ENCODE measurements at regions not wholly inside any gene's neighbourhood (a gene's known extent, or its start where the extent isn't known, plus 50 kb on each side); places are given as distances from the start of the nearest gene placed in this dataset.

GRCh38 chr12:75656648-75657047 is 145.2 kb upstream of the KRR1 start:
- ChIA-PET POLR2A (no interaction called here), CTCF (interaction anchor here (0.8 kb wide), 1 partner anchor 19 kb away, joined by 3 read pairs; no protein-coding TSS in a partner anchor)
- ATAC-seq (peak; percentile 41 to 65; a peak in 3 of 6 replicates), FAIRE-seq (no peak), DNase-seq (ENCODE audit: low read depth in 1 of 2, low spot score in 1 of 2) (peak in 1 of 2 experiments; percentile 76)
- Histone ChIP-seq H3K4me3 (no peak overlapping the region), H3K9me3 (no peaks in the 10 kb centered on the region), H3K4me1 (peaks cover 44% of the 10 kb centered on the region), H3K27ac (peak overlapping the region; percentile 32 to 79; a peak in 4 of 6 replicates), H3K4me2 (no peak overlapping the region)
- WGBS (ENCODE audit: missing lambda C conversion rate) = 0% methylated on average over 1 of the region's 1 CpG
- no peak for TF ChIP-seq FOSL2 (IDR thresholded peaks at IDR 0.05)
- TF ChIP-seq FOSL2 (CRISPR knock-in tag; IDR thresholded peaks at IDR 0.05) = peak; percentile 37
- TF ChIP-seq RARB (CRISPR knock-in tag; IDR thresholded peaks at IDR 0.05) = no peak

- no peaks in the 10 kb centered on the region for H3K9me3 ChIP-seq
- no peak overlapping the region for H3K4me2 ChIP-seq
- FAIRE-seq (no peak), DNase-seq (ENCODE audit: low read depth in 1 of 2, low spot score in 1 of 2) (no peak), ATAC-seq (no peak)
- POLR2A ChIA-PET = no interaction called here
- no peak overlapping the region for H3K4me3 ChIP-seq
- H3K4me1 ChIP-seq = peaks cover 42% of the 10 kb centered on the region
- H3K27ac ChIP-seq = peak overlapping the region; percentile 32 to 79; a peak in 4 of 6 replicates
- CTCF ChIA-PET = no interaction called here
- TF ChIP-seq NPAS2 (CRISPR knock-in tag; IDR thresholded peaks at IDR 0.05; ENCODE audit: borderline replicate concordance) = no peak
- no peak for TF ChIP-seq CEBPB (IDR thresholded peaks at IDR 0.05)
- TF ChIP-seq, protein P1, sequence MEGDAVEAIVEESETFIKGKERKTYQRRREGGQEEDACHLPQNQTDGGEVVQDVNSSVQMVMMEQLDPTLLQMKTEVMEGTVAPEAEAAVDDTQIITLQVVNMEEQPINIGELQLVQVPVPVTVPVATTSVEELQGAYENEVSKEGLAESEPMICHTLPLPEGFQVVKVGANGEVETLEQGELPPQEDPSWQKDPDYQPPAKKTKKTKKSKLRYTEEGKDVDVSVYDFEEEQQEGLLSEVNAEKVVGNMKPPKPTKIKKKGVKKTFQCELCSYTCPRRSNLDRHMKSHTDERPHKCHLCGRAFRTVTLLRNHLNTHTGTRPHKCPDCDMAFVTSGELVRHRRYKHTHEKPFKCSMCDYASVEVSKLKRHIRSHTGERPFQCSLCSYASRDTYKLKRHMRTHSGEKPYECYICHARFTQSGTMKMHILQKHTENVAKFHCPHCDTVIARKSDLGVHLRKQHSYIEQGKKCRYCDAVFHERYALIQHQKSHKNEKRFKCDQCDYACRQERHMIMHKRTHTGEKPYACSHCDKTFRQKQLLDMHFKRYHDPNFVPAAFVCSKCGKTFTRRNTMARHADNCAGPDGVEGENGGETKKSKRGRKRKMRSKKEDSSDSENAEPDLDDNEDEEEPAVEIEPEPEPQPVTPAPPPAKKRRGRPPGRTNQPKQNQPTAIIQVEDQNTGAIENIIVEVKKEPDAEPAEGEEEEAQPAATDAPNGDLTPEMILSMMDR (IDR thresholded peaks at IDR 0.05) = no peak
- no peak for TF ChIP-seq HOXB13 (CRISPR knock-in tag; IDR thresholded peaks at IDR 0.05; ENCODE audit: low read depth)
- no peak for TF ChIP-seq FOXS1 (CRISPR knock-in tag; IDR thresholded peaks at IDR 0.05)
Measured at GRCh38 chr12:75656210-75656609, 144.8 kb upstream of the KRR1 start.

- FAIRE-seq (no peak), ATAC-seq (no peak), DNase-seq (ENCODE audit: low read depth in 1 of 2, low spot score in 1 of 2) (no peak)
- Histone ChIP-seq H3K4me3 (no peak overlapping the region), H3K4me2 (no peak overlapping the region), H3K27ac (peak overlapping the region in 1 of 2 experiments; percentile 79; a peak in 3 of 6 replicates), H3K9me3 (no peaks in the 10 kb centered on the region), H3K4me1 (peaks cover 34% of the 10 kb centered on the region)
- POLR2A ChIA-PET = no interaction called here
- CTCF ChIA-PET = no interaction called here
- TF ChIP-seq SREBF2 (IDR thresholded peaks at IDR 0.05) = no peak
- TF ChIP-seq USF2 (IDR thresholded peaks at IDR 0.05) = no peak
- TF ChIP-seq HOXB5 (CRISPR knock-in tag; IDR thresholded peaks at IDR 0.05) = no peak
- TF ChIP-seq NR3C1 (IDR thresholded peaks at IDR 0.05) = no peak
- no peak for TF ChIP-seq FOSB (CRISPR knock-in tag; IDR thresholded peaks at IDR 0.05)
- no peak for TF ChIP-seq FOXS1 (CRISPR knock-in tag; IDR thresholded peaks at IDR 0.05)
- no peak for TF ChIP-seq POLR2AphosphoS2 (conservative IDR thresholded peaks at IDR 0.05; ENCODE audit: low read length)
- no peak for TF ChIP-seq ZC3H11A (IDR thresholded peaks at IDR 0.05)
- no peak for TF ChIP-seq HOXA7 (CRISPR knock-in tag; IDR thresholded peaks at IDR 0.05)
- no peak for TF ChIP-seq SMC3 (IDR thresholded peaks at IDR 0.05)
- WGBS (ENCODE audit: missing lambda C conversion rate) = 89% methylated on average over 4 of the region's 4 CpGs
Measured at GRCh38 chr12:75655315-75655806, 144.0 kb upstream of the KRR1 start.

GRCh38 chr12:75651342-75651695 is 139.9 kb upstream of the KRR1 start:
- TF ChIP-seq JUNB (IDR thresholded peaks at IDR 0.05) = no peak
- no peak for TF ChIP-seq ZNF302 (CRISPR knock-in tag; IDR thresholded peaks at IDR 0.05)
- TF ChIP-seq FOSL2 (IDR thresholded peaks at IDR 0.05) = no peak
- no peak for TF ChIP-seq FOSL2 (CRISPR knock-in tag; IDR thresholded peaks at IDR 0.05)
- TF ChIP-seq, protein P2, sequence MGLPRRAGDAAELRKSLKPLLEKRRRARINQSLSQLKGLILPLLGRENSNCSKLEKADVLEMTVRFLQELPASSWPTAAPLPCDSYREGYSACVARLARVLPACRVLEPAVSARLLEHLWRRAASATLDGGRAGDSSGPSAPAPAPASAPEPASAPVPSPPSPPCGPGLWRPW (IDR thresholded peaks at IDR 0.05) = no peak
- no peak for TF ChIP-seq CBX8 (IDR thresholded peaks at IDR 0.05)
- TF ChIP-seq, protein P3, sequence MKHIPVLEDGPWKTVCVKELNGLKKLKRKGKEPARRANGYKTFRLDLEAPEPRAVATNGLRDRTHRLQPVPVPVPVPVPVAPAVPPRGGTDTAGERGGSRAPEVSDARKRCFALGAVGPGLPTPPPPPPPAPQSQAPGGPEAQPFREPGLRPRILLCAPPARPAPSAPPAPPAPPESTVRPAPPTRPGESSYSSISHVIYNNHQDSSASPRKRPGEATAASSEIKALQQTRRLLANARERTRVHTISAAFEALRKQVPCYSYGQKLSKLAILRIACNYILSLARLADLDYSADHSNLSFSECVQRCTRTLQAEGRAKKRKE (CRISPR knock-in tag; IDR thresholded peaks at IDR 0.05; ENCODE audit: low read depth) = no peak
- TF ChIP-seq KDM5A (IDR thresholded peaks at IDR 0.05) = no peak
- no peak for TF ChIP-seq RCOR1 (IDR thresholded peaks at IDR 0.05; ENCODE audit: low read depth, low read length)
- no peak for TF ChIP-seq RNF2 (IDR thresholded peaks at IDR 0.05; ENCODE audit: borderline replicate concordance, low read depth)
- TF ChIP-seq JUN (IDR thresholded peaks at IDR 0.05) = no peak
- no peak for TF ChIP-seq SMC3 (IDR thresholded peaks at IDR 0.05)
- TF ChIP-seq CEBPB (IDR thresholded peaks at IDR 0.05) = no peak
- Histone ChIP-seq H3K27ac (no peak overlapping the region), H3K4me2 (no peak overlapping the region), H3K4me1 (peaks cover under 1% of the 10 kb centered on the region; the same call in 1 of the 3 replicates), H3K9me3 (no peaks in the 10 kb centered on the region), H3K4me3 (no peak overlapping the region)
- FAIRE-seq (no peak), DNase-seq (ENCODE audit: low read depth in 1 of 2, low spot score in 1 of 2) (no peak), ATAC-seq (no peak)
- 90% methylated on average over 2 of the region's 2 CpGs for WGBS (ENCODE audit: missing lambda C conversion rate)
- CTCF ChIA-PET = interaction anchor here (1.4 to 2.2 kb wide), 2 partner anchors 8 to 381 kb away, joined by 3 to 4 read pairs; partner anchors contain the start of gene PHLDA1
- POLR2A ChIA-PET = no interaction called here
